ENCODE measurements at regions not wholly inside any gene's neighbourhood (a gene's known extent, or its start where the extent isn't known, plus 50 kb on each side); places are given as distances from the start of the nearest gene placed in this dataset.

DNA sequence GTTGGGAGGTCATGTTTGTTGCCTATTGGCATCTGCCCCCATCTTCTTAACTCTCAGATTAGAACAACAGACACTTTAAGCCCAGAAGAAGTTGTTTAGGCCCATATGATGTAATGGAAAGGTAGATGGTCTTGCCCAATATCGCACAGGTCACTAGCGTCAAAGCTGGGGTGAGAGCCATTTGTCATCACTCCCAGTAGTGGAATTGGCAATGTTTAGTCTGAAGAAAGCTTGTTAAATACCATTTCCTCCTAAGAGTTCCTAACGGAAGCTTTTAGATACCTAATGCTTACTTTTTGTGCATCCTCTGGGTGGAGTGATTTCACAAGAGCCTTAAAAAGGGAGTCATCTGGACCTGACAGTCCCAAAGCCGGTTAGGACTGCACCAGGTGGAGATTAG, 125.4 kb downstream of the DACT1 start:
- Histone ChIP-seq H3K27ac (ENCODE audit: low read depth, low read length) (no peak overlapping the region), H3K4me3 (ENCODE audit: low read length) (no peak overlapping the region), H3K4me1 (ENCODE audit: control insufficient read depth, low read length) (no peaks in the 10 kb centered on the region), H3K4me2 (ENCODE audit: low read length) (no peak overlapping the region), H3K9me2 (replicated peaks; ENCODE audit: control insufficient read depth, low read length) (no peaks in the 10 kb centered on the region), H3F3A (ENCODE audit: control insufficient read depth, insufficient read depth) (no peaks in the 10 kb centered on the region), H3K36me3 (ENCODE audit: control insufficient read depth, low read length) (no peaks in the 10 kb centered on the region), H3K27me3 (ENCODE audit: control insufficient read depth, low read length) (no peaks in the 10 kb centered on the region), H4K20me1 (ENCODE audit: control insufficient read depth, insufficient read depth, low read depth, low read length) (no peaks in the 10 kb centered on the region), H3K9me3 (ENCODE audit: control insufficient read depth, insufficient read depth, low read length) (no peaks in the 10 kb centered on the region), H3K79me2 (ENCODE audit: control insufficient read depth, low read length) (no peaks in the 10 kb centered on the region)
- TF ChIP-seq EZH2phosphoT487 (IDR thresholded peaks at IDR 0.05; ENCODE audit: borderline replicate concordance, low read length) (no peak), CTCF (IDR thresholded peaks at IDR 0.05; ENCODE audit: low read depth, low read length, poor library complexity, severe bottlenecking) (no peak)

DNA sequence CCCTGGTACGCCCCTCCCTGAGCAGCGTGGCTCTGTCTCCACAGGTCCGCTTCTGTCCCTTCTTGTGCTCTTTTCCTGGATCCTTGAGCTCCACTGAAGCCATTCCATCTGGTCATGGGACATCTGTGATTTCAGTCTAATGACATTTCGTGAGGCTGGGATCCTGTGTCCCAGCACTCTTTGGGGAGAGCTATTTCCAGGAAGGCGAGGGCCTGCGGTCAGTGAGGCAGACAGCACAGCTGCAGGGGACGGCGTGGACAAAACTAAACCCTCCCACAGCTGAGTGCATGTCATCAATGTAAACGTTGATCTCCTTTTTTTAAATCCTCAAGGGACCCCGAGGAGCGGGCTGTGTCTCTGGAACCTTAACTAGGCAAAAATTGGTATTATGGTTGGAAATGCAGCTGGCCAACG, 127.7 kb downstream of the DACT1 start:
- Histone ChIP-seq H3K4me3 (ENCODE audit: low read length) (no peak overlapping the region), H3K9me3 (ENCODE audit: control insufficient read depth, insufficient read depth, low read length) (no peaks in the 10 kb centered on the region), H3K36me3 (ENCODE audit: control insufficient read depth, low read length) (no peaks in the 10 kb centered on the region), H3K27ac (ENCODE audit: low read depth, low read length) (no peak overlapping the region), H3K27me3 (ENCODE audit: control insufficient read depth, low read length) (no peaks in the 10 kb centered on the region), H3F3A (ENCODE audit: control insufficient read depth, insufficient read depth) (no peaks in the 10 kb centered on the region), H4K20me1 (ENCODE audit: control insufficient read depth, insufficient read depth, low read depth, low read length) (no peaks in the 10 kb centered on the region), H3K9me2 (replicated peaks; ENCODE audit: control insufficient read depth, low read length) (no peaks in the 10 kb centered on the region), H3K4me1 (ENCODE audit: control insufficient read depth, low read length) (no peaks in the 10 kb centered on the region), H3K79me2 (ENCODE audit: control insufficient read depth, low read length) (no peaks in the 10 kb centered on the region), H3K4me2 (ENCODE audit: low read length) (no peak overlapping the region)
- TF ChIP-seq EZH2phosphoT487 (IDR thresholded peaks at IDR 0.05; ENCODE audit: borderline replicate concordance, low read length) (no peak), CTCF (IDR thresholded peaks at IDR 0.05; ENCODE audit: low read depth, low read length, poor library complexity, severe bottlenecking) (no peak)

GRCh38 chr14:58765843-58766242, 128.1 kb downstream of the DACT1 start:
- Histone ChIP-seq H3K27ac (ENCODE audit: low read depth, low read length) (no peak overlapping the region), H3K27me3 (ENCODE audit: control insufficient read depth, low read length) (no peaks in the 10 kb centered on the region), H4K20me1 (ENCODE audit: control insufficient read depth, insufficient read depth, low read depth, low read length) (no peaks in the 10 kb centered on the region), H3K36me3 (ENCODE audit: control insufficient read depth, low read length) (no peaks in the 10 kb centered on the region), H3K79me2 (ENCODE audit: control insufficient read depth, low read length) (no peaks in the 10 kb centered on the region), H3K4me2 (ENCODE audit: low read length) (no peak overlapping the region), H3K4me1 (ENCODE audit: control insufficient read depth, low read length) (no peaks in the 10 kb centered on the region), H3F3A (ENCODE audit: control insufficient read depth, insufficient read depth) (no peaks in the 10 kb centered on the region), H3K9me3 (ENCODE audit: control insufficient read depth, insufficient read depth, low read length) (no peaks in the 10 kb centered on the region), H3K4me3 (ENCODE audit: low read length) (no peak overlapping the region), H3K9me2 (replicated peaks; ENCODE audit: control insufficient read depth, low read length) (no peaks in the 10 kb centered on the region)
- TF ChIP-seq EZH2phosphoT487 (IDR thresholded peaks at IDR 0.05; ENCODE audit: borderline replicate concordance, low read length) (no peak), CTCF (IDR thresholded peaks at IDR 0.05; ENCODE audit: low read depth, low read length, poor library complexity, severe bottlenecking) (no peak)

Measured in DOHH2 (cell line).